ENCODE measurements at regions not wholly inside any gene's neighbourhood (a gene's known extent, or its start where the extent isn't known, plus 50 kb on each side); places are given as distances from the start of the nearest gene placed in this dataset.

- Histone ChIP-seq H4K20me1 (ENCODE audit: low read depth) (no peaks in the 10 kb centered on the region), H3K4me3 (peak overlapping the region; percentile 20), H3K79me2 (ENCODE audit: low read depth) (no peaks in the 10 kb centered on the region), H3F3A (ENCODE audit: low read depth) (peaks cover 21% of the 10 kb centered on the region), H3K9me3 (ENCODE audit: low read depth) (no peaks in the 10 kb centered on the region), H3K4me2 (peak overlapping the region; percentile 59), H3K27me3 (no peaks in the 10 kb centered on the region), H3K9ac (no peak overlapping the region), H3K27ac (peak overlapping the region; percentile 81), H2AFZ (replicated peaks) (no peak overlapping the region), H3K36me3 (no peaks in the 10 kb centered on the region), H3K4me1 (peaks cover 27% of the 10 kb centered on the region)
- TF ChIP-seq EZH2phosphoT487 (IDR thresholded peaks at IDR 0.05) (no peak), CTCF (IDR thresholded peaks at IDR 0.05) (no peak), EZH2 (IDR thresholded peaks at IDR 0.05) (no peak)
- H3K27me3 Mint-ChIP-seq (ENCODE audit: insufficient read depth, low read depth): peaks cover 3% of the 10 kb centered on the region
- DNase-seq (ENCODE audit: low spot score): peak; percentile 72
- no peak overlapping the region for H3K4me3 Mint-ChIP-seq
- H3K27ac Mint-ChIP-seq: peak overlapping the region; percentile 46
- peaks cover 18% of the 10 kb centered on the region for H3K4me1 Mint-ChIP-seq
- H3K9me3 Mint-ChIP-seq: no peaks in the 10 kb centered on the region
- no peaks in the 10 kb centered on the region for H3K36me3 Mint-ChIP-seq
These were observed 278.6 kb downstream of the DSC3 start for GRCh38 chr18:30763902-30764350.

- no peaks in the 10 kb centered on the region for H3K27me3 Mint-ChIP-seq (ENCODE audit: insufficient read depth, low read depth)
- H3K36me3 Mint-ChIP-seq: no peaks in the 10 kb centered on the region
- Histone ChIP-seq H3F3A (ENCODE audit: low read depth) (peaks cover 3% of the 10 kb centered on the region), H3K27me3 (no peaks in the 10 kb centered on the region), H3K4me1 (no peaks in the 10 kb centered on the region), H3K4me3 (no peak overlapping the region), H3K79me2 (ENCODE audit: low read depth) (no peaks in the 10 kb centered on the region), H3K27ac (no peak overlapping the region), H3K4me2 (no peak overlapping the region), H4K20me1 (ENCODE audit: low read depth) (no peaks in the 10 kb centered on the region), H2AFZ (replicated peaks) (no peak overlapping the region), H3K9ac (no peak overlapping the region), H3K9me3 (ENCODE audit: low read depth) (no peaks in the 10 kb centered on the region), H3K36me3 (peaks cover 4% of the 10 kb centered on the region)
- TF ChIP-seq EZH2 (IDR thresholded peaks at IDR 0.05) (no peak), EZH2phosphoT487 (IDR thresholded peaks at IDR 0.05) (no peak), CTCF (IDR thresholded peaks at IDR 0.05) (no peak)
- no peak for DNase-seq (ENCODE audit: low spot score)
- H3K4me3 Mint-ChIP-seq: no peak overlapping the region
- no peaks in the 10 kb centered on the region for H3K9me3 Mint-ChIP-seq
- H3K4me1 Mint-ChIP-seq: no peaks in the 10 kb centered on the region
- no peak overlapping the region for H3K27ac Mint-ChIP-seq
These were observed 287.7 kb downstream of the DSC3 start for GRCh38 chr18:30754846-30755245.

- H2AFZ ChIP-seq (replicated peaks): peak overlapping the region; percentile 77
- H3K36me3 ChIP-seq: no peaks in the 10 kb centered on the region
- Mint-ChIP-seq H3K27ac (no peak overlapping the region), H3K36me3 (no peaks in the 10 kb centered on the region), H3K9me3 (no peaks in the 10 kb centered on the region), H3K27me3 (ENCODE audit: insufficient read depth, low read depth) (no peaks in the 10 kb centered on the region), H3K4me1 (peaks cover 8% of the 10 kb centered on the region), H3K4me3 (no peak overlapping the region)
- H3K27me3 ChIP-seq: no peaks in the 10 kb centered on the region
- H3K4me3 ChIP-seq: no peak overlapping the region
- peaks cover 5% of the 10 kb centered on the region for H3F3A ChIP-seq (ENCODE audit: low read depth)
- H4K20me1 ChIP-seq (ENCODE audit: low read depth): no peaks in the 10 kb centered on the region
- H3K9ac ChIP-seq: no peak overlapping the region
- peaks cover 10% of the 10 kb centered on the region for H3K4me1 ChIP-seq
- no peaks in the 10 kb centered on the region for H3K9me3 ChIP-seq (ENCODE audit: low read depth)
- H3K79me2 ChIP-seq (ENCODE audit: low read depth): no peaks in the 10 kb centered on the region
- TF ChIP-seq CTCF (IDR thresholded peaks at IDR 0.05): no peak
- DNase-seq (ENCODE audit: low spot score): no peak
- H3K4me2 ChIP-seq: no peak overlapping the region
- H3K27ac ChIP-seq: no peak overlapping the region
These were observed 294.0 kb downstream of the DSC3 start for GRCh38 chr18:30748541-30748940.
